ENCODE measurements at regions not wholly inside any gene's neighbourhood (a gene's known extent, or its start where the extent isn't known, plus 50 kb on each side); places are given as distances from the start of the nearest gene placed in this dataset.
"Not testable (repeated sequence)": the region's sequence is repeated elsewhere in the genome, so short reads cannot be mapped to it uniquely, and the experiment has no call there.

DNA sequence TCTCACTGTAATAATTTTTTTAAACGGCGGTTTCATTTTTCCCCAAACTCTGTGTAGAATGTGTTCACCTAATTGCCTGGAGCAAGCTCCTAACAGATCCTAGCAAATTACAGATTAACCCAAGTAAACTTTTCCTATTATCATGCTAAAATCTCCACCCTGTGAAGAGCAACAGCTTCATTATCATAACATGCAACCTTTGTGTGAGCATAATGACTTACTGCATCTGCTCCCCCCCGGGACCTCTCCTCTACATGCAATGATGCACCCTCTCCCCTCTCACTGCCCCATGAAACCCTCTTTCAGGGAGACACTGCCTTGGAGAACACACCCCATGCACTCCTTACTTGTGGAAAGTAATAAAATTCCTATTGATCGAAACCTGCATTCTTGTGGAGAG is 717.0 kb upstream of the TMPRSS15 start:
- no peak for DNase-seq

DNA sequence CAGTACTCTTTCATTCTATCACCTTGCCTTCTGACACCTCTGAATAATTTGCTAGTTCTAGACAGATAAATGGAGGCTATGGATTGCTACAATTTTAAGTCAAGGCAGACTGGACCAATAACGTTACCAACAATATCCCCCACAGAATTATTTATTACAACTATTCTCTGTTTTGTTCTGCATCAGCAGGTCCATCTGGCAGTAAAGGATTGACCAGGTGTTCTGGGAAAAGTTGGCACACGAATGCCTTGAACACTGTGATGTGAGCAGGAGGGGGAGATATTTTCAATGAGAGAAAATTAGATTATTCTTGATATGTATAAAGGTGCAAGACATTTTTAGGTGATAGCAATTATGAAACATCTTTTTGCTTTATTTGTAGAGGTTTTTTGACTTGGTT is 718.8 kb upstream of the TMPRSS15 start:
- no peak for DNase-seq

DNA sequence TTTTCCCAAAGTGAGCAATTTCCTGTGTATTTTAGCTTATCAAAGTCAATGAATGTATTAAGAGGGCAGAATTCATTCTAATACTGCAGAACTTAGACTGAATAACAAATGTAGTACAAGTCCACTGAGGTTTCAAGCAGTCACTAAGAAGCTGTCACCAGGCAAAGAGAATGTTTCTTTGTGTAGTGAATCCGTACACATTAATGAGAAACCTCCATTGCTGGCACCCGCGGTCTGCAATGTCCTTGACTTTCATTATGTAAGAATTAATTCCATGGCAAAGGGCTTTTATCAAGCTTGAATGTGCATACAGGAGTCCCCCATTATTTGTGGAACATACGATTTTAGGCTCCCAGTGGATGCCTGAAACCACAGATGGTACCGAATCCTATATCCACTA is 719.5 kb upstream of the TMPRSS15 start:
- no peak for DNase-seq

DNA sequence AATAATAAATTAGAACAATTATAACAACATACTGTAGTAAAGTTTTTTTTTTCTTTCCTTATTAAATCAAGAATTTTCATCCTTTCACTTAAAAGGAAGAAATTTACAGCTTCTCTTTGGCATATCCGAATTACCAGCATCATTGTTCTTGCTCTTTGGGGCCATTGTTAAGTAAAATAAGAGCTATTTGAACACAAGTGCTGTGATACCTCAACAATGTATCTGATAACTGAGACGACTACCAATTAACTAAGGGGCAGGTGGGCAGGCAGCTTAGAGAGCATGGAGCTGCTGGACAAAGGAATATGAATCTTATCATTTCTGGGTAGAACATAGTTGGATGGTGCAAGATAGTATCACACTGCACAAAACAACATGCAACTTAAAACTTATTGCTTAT is 719.9 kb upstream of the TMPRSS15 start:
- DNase-seq = no peak

DNA sequence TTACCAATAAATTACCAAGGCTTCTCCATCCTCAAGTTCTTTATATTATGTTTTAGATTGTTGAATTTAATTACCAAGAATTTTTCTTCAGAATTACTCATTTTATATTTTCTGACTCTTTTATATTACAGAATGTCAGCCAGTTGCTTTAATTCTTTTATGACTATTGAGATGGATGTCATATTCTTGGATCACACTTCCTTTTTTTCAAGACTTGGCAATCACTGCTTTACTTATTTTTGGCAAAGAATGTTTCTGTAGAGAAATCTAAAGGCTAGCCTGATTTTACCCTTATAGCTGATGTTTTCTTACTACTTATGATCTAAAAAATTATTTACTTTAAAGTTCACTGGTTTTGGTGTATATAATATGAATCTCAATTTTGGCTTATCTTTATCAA is 721.1 kb upstream of the TMPRSS15 start:
- DNase-seq = no peak

DNA sequence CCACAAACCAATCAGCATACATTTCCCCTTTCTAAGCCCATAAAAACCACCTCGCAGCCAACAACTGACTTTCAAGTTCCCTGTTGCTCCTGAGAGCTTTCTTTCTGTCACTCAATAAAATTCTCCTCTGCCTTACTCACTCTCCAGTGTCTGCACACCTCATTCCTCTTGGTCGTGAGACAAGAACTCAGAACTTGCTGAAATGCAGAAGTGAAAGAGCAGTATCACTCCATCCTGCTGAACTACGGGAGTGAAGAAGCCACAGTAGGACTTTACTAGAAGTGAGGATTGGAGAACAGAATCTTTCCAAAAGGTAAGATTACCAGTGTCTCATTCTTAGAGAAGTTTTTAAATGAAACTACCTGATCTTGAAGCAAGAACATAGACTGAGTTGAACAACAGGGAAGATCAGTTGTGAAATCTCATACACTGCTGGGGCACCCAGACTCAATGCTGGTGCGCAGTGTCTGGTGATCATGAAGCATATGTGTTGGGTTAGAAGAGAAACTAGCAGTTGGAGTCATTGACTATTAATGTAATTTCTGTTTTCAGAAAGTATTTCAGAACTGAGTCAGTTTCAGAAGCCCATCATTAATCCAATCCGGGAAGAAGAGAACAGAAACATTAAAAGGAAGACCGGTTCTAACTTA is 726.9 kb upstream of the TMPRSS15 start:
- no peak for DNase-seq

DNA sequence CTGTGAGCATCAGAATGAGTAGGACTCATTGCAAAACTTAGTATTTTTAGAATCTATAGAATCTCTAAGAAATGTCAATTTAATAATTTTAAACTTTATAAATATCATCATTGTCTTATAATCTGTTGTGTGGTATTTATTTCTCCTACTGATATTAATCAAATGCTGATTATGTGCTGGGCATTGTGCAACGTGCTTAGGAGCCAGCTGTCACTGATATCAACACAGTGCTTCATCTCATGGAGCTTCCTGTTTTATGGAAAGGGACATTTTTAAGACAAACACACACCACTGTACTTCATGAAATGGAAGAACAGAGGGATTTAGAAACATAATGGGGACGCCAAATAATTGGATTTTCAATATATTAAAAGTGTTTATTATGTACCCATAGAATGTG is 737.9 kb upstream of the TMPRSS15 start:
- no peak for DNase-seq

DNA sequence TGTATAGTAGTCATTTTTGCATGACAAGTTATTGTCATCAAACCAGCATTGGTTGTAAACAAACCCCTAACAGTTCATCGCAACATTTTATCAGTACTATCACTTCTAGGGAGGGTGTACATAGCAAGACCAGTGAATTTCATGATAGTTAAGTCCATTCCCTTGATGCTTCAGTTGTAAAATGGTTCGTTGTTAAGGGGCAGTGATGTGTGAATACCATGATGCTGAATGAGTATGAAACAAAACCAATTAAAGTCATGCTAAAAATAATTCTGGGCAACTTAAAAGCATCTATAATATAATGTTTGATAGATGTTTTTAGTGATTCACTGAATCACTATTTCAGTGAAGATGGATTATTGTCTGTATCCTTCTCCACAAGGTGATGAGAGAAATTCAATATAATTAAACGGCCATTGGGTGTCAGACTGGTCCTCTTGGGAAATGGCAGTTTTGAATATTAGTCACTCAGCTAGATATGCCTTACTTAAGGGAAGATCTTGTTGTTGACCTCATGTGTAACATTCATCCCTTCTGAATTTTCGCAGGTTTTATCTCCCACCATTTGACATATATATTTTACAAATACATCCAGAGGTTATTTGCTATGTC is 742.2 kb upstream of the TMPRSS15 start:
- no peak for DNase-seq

DNA sequence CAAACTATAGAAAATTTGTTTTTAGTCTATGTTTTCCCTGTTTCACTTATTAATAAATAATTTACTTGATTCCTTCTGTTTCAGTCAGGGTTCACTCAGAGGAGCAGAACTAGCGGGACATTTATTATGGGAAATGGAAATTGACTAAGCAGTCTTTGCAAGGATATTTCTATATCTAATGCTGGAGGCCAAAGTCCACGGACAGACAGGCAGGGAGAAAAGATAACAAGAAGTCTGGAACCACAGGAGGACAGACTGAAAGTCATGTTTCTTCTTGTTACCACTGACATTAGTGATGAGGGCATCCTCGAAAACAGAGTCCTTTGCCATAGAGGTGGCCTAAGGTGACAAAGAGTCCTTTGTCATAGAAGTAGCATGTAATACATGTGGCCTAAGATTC is 744.5 kb upstream of the TMPRSS15 start:
- no peak for DNase-seq

DNA sequence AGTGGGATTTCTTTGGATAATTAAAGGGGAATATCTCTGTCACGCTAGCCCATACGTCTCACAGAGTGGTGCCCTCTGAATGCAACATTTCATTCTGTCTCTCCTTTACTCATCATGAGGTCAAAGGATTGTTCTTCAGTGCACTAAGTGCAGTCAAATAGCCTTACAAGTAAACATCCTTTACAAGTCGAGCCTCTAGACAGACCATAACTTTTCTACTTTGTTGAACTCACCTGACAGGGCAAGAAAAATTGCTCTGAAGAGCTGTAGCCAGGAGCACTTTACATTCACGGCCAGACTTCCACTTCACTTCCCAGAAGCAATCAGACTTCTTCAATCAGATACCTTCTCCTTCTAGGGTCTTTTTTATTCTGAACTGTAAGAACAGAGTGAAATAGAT is 768.0 kb upstream of the TMPRSS15 start:
- no peak for DNase-seq

DNA sequence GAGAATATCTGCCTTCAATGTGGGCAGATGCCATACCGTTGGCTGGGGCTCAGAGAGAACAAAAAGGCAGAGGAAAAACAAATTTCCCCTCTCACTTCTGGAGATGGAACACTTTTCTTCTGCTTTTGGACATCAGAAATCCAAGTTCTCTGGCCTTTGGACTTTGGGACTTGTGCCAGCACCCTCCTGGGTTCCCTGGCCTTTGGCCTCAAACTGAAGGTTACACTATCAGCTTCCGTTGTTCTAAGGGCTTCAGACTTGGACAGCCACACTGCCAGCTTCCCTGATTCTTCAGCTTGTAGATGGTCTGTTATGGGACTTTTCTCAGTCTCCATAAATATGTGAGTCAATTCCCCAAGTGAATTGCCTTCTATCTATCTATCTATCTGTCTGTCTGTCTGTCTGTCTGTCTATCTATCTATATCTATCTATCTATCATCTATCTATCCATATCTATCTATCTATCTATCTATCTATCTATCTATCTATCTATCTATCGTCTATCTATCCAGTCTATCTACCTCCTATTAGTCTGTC is 778.1 kb upstream of the TMPRSS15 start:
- no peak for DNase-seq

DNA sequence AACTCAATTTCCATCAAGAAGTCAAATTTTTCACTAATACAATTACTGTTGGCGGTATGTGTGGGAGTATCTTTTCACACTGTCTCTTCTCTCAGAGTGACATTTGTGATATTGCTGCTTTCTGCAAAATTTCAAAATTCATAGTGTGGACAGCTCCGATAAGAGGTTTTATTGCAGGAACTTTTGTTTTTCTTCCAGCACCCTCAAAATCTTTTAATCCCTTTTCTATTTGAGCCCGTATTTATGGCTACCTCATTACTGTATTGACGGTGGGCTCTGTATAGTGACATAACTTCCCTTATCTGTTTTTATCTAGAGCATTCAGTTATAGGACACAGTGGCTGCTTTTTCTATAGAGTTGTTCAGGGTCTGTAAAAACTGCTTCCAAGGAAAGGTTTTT is 794.4 kb upstream of the TMPRSS15 start:
- DNase-seq = no peak

DNA sequence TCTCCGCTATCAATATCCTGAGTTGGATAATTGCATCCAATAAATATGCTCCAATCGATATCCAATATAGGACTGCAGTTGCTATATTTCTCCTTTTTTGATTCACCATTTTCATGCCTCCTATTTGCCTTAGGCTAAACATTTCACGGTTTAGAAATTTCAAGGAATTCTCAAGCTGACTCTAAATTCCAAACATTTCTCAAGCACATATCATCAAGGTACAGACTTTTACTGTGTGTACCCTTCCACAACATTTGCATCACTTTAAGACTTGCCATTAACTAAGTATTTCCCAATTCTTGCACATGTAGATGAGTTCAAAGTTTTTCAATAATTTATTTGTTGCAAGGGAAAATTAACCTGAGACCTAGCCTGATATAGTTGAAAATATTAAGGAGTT is 795.2 kb upstream of the TMPRSS15 start:
- no peak for DNase-seq

DNA sequence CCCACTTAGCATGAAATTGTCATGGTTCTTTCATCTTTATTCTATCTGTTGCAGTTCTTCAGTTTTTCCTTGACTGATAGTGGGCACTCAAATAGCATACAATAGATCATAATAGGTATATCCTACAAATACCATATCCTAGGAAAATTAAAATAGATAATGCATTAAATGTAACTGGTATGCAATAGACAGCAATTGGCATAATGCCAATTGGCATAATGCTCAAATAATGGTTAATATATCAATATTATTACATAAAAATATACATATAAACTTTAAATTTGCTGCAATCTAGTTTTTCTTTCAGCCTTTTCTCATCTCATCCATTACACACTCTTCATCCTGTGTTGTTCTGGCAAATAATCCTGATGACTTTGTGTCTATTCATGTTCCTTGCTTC is 814.6 kb upstream of the TMPRSS15 start:
- DNase-seq = no peak

DNA sequence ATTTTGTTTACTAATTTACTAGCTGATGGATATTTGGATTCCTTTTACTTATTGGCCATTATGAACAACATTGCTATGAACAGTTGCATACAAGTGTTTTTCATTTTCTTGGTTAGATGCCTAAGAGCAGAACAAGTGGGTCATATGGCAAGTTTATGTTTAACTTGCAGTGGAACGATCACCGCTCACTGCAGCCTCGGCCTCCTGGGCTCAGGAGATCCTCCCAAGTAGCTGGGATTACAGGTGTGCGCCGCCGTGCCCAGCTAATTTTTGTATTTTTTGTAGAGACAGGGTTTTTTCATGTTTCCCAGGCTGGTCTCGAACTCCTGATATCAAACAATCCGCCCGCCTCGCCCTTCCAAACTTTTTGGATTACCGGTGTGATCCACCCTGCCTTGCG is 820.5 kb upstream of the TMPRSS15 start:
- DNase-seq = no peak

DNA sequence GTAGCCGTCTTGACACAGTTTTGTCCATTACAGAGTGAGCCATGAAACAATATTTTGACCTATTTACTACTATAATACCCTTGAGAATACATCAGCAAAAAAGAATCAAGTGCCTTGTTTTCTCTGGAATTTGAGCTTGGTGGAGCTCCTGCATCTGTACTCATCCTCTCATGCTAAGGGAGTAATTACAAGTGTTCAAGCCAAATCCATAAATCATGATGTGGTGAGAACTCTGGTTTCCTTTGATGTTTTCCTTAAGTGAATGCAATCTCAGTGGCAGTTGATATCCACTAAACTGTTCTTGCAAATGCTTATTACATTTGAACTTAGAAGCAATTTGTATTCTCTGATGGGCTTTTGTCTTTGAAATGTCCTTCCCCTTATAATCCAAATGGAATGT is 824.6 kb upstream of the TMPRSS15 start:
- DNase-seq = no peak

DNA sequence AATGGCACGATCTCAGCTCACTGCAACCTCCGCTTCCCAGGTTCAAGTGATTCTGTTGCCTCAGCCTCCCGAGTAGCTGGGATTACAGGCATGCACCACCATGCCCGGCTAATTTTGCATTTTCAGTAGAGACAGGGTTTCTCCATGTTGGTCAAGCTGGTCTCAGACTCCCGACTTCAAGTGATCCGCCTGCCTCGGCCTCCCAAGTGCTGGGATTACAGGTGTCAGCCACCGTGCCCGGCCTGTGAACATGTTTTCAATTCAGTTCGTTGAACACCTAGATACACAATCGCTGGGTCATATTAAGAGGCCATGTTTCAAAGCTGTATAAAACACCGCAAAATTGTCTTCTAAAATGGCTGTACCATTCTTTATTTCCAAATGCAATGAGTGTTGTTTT is 830.3 kb upstream of the TMPRSS15 start:
- DNase-seq = not testable (repeated sequence)

DNA sequence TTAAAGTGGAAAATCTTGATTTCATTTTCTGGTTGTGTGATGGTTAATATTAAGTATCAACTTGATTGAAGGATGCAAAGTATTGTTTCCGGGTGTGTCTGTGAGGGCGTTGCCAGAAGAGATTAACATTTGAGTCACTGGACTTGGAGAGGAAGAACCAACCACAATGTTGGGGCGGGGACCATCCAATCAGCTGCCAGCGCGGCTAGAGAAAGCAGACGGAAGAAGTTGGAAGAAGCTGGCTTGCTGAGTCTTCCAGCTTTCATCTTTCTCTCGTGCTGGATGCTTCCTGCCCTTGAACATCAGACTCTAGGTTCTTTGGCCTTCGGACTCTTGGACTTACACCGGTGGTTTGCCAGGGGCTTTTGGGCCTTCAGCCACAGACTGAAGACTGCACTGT is 832.6 kb upstream of the TMPRSS15 start:
- no peak for DNase-seq

DNA sequence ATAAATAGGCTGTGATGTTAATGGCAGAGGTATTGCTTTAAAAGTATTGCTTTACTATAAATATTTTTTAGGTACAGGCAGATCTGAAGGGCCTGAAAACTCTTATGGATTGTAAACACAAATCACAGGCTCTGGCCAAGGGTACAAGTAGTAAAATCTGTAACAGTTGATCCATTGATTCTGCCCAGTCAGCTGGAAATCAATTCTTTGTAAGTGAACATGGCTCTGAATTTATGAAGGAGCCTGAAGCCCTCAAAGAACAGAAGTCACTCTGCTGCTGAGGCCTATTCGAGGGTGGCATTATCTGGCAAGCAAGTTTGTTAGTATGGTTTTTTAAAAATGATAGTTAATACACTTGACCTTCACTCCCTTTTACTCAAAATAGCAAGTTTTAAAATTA is 834.0 kb upstream of the TMPRSS15 start:
- no peak for DNase-seq

DNA sequence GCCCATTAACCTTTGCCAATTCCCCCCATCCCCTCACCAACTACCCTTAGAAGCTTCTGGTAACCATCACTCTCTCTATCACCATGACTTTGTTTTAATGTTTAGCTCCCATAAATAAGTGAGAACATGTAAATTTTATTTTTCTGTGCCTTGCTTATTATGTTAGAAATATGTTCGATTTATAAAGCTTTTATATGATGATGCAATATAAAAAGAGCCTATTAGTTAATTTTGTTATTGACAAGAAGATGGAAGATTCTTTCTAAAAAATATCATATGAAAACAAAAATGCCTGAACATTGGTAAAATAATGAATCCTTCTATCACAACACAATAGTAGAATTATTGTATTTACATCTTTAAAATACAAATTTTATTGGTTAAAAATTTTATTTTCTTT is 836.1 kb upstream of the TMPRSS15 start:
- DNase-seq = no peak

DNA sequence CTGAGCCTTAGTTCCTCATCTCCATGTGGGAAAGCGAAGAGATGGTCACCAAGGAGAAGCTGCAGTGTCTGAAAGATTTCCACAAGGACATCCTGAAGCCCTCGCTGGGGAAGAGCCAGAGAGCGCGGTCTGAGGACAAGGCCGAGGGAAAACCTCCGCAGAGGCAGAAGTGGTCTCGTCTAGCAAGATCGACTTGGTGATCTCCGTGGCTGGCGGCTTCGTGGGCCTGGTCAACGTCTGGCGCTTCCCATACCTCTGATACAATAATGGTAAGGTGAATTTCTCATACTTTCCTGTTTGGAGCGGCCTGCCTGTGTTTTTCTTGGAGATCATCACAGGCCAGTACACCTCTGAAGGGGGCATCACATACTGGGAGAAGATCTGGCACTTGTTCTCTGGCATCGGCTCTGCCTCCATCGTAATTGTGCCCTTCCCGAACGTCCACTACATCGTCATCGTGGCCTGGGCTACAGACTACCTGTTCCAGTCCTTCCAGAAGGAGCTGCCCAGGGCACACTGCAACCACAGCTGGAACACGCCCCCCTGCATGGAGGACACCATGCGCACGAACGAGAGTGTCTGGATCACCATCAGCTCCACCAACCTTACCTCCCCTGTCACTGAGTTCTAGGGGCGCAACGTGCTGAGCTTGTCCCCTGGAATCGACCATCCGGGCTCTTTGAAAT is 841.1 kb upstream of the TMPRSS15 start:
- DNase-seq = no peak

DNA sequence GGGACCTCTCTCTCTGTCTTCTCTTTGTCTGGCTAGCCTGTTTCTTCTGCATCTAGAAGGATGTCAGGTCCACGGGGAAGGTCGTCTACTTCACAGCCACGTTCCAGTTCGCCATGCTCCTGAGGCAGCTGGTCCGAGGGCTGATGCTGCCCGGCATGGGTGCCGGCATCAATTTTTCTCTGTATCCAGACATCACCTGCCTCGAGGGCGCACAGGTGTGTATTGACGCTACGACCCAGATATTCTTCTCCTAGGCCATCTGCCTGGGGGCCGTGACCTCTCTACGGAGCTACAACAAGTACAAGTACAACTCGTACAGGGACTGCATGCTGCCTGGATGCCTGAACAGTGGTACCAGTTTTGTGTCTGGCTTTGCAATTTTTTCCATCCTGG is 841.6 kb upstream of the TMPRSS15 start:
- no peak for DNase-seq

DNA sequence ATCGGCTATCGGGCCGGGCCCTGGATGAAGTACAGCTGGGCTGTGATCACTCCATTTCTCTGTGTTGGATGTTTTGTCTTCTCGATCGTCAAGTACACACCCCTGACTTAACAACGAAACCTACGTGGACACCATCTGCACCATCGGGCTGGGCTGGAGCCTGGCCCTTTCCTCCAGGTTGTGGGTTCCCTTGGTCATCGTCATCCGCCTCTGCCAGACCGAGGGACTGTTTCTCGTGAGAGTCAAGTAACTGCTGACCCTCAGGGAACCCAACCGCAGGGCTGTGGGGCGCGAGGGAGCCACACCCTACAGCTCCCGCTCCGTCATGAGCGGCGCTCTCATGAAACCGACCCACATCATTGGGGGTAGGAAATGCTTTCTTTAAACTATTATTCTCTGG is 842.4 kb upstream of the TMPRSS15 start:
- no peak for DNase-seq

DNA sequence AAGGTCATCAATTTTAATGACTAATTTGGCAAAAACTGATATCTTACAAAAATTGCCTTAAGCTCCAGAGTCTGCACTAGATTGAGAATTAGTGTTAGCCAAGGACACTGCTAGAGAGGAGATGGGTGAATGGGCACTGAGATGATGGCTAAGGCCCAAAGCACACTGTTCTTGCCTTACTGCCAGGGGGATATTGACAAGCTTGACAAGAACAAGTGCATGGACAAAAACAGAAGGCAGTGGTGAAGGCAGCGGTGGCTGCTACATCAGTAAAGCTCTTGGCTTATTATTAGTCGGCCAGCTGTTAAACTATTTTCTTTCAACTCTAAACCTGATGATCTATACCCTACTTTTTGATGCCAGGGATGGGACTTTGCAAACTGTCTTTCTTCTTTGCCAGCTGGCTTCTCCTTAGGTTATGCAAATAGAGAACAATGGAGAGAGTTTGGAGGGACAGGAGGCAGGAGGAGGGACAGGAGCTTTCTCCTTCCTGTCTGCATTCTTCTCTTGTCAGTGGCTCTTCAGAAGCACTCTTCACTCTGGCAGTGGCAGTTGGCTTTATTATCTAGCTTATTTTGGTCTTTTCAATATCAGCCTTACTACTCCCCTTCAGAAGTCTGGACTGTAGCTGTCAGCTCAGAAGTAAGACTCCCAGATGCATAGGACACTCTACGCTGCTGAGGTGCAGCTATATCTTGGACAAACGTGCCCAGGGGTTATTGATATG is 853.5 kb upstream of the TMPRSS15 start:
- no peak for DNase-seq

Measured in NCI-H187 (cell line).